NT2/D1 (cell line): ENCODE measurements at regions not wholly inside any gene's neighbourhood (a gene's known extent, or its start where the extent isn't known, plus 50 kb on each side); places are given as distances from the start of the nearest gene placed in this dataset.
"Not testable (repeated sequence)": the region's sequence is repeated elsewhere in the genome, so short reads cannot be mapped to it uniquely, and the experiment has no call there.

Experiments used
- DNase-seq: peaks from one replicate; pipeline ENCODE4 v3.0.0-alpha.2; 2011; ENCODE audit warnings: low read depth, low spot score
- H3K27me3 ChIP-seq: 2 replicates; pipeline ENCODE4 v1.6.0; 2011; ENCODE audit warnings: mild to moderate bottlenecking; ENCODE audit not compliant: insufficient read length, insufficient read depth
- H3K36me3 ChIP-seq: 2 replicates; pipeline ENCODE4 v1.6.1; 2011; ENCODE audit warnings: mild to moderate bottlenecking, low read length, mixed read lengths; ENCODE audit not compliant: insufficient read depth, insufficient read length
- H3K4me1 ChIP-seq: 2 replicates; pipeline ENCODE4 v1.5.1; 2011; ENCODE audit not compliant: insufficient read depth, insufficient read length
- H3K4me3 ChIP-seq: 2 replicates; pipeline ENCODE4 v1.5.1; 2011; ENCODE audit warnings: low read depth; ENCODE audit not compliant: insufficient read length
- H3K9ac ChIP-seq: 2 replicates; pipeline ENCODE4 v1.6.0; 2011; ENCODE audit warnings: low read depth; ENCODE audit not compliant: insufficient read length
- H3K9me3 ChIP-seq: 2 replicates; pipeline ENCODE4 v1.5.1; 2011; ENCODE audit warnings: mild to moderate bottlenecking, low read length; ENCODE audit not compliant: insufficient read depth
- SUZ12 ChIP-seq: IDR thresholded peaks from 2 replicates; pipeline ENCODE4 v1.6.1; 2011; ENCODE audit not compliant: insufficient read length, insufficient read depth; ENCODE audit errors: extremely low read depth
- YY1 ChIP-seq: IDR thresholded peaks from 2 replicates; pipeline ENCODE4 v1.6.1; 2011; ENCODE audit not compliant: insufficient read length, insufficient read depth
- ZNF274 ChIP-seq: IDR thresholded peaks from 2 replicates; pipeline ENCODE4 v1.6.1; 2011; ENCODE audit warnings: mild to moderate bottlenecking, low read depth, low read length

DNA sequence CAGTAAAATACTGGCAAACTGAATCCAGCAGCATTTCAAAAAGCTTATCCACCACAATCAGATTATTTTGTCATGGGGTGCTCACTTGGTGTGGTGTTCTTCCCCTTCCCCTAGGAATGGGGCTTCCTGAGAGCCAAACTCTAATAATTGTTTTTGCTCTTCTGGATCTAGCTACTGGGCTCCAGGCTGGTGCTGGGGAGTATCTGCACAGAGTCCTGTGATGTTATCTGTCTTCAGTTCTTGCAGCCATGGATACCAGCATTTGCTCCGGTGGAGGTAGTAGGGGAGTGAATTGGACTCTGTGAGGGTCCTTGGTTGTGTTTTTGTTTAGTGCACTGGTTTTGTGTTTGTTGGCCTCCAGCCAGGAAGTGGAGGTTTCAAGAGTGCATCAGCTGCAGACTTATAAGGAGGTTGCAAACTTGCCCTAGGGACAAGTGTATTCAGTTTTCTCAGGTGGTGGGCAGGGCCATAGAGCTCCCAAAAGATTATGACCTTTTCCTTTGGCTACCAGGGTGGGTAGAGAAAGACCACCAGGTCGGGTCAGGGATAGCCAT lies 308.5 kb upstream of the MAGI2 start:
- DNase-seq = no peak
- H3K27me3 ChIP-seq = no peaks in the 10 kb centered on the region
- no peaks in the 10 kb centered on the region for H3K36me3 ChIP-seq
- no peak overlapping the region for H3K4me3 ChIP-seq
- no peaks in the 10 kb centered on the region for H3K4me1 ChIP-seq
- H3K9ac ChIP-seq = no peak overlapping the region
- TF ChIP-seq YY1 = no peak
- no peak for TF ChIP-seq SUZ12
- TF ChIP-seq ZNF274 = no peak
- H3K9me3 ChIP-seq = no peaks in the 10 kb centered on the region

DNA sequence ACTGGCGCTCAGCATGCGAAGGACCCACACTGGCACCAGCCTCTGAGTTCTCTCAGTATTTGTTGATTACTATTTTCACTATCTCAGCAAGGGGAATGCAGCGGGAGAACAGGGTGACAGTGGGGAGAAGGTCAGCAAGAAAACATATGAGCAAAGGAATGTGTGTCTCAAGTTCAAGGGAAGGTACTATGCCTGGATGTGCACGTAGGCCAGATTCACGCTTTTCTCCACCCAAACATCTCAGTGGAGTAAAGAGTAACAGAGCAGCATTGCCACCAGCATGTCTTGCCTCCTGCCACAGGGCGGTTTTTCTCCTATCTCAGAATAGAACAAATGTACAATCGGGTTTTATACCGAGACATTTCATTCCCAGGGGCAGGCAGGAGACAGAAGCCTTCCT lies 297.5 kb upstream of the MAGI2 start:
- not testable (repeated sequence) for H3K4me1 ChIP-seq, H3K36me3 ChIP-seq, DNase-seq, H3K4me3 ChIP-seq, H3K27me3 ChIP-seq, H3K9me3 ChIP-seq, H3K9ac ChIP-seq

- DNase-seq = no peak
- Histone ChIP-seq H3K4me3 (no peak overlapping the region), H3K36me3 (no peaks in the 10 kb centered on the region), H3K9ac (no peak overlapping the region), H3K4me1 (no peaks in the 10 kb centered on the region), H3K9me3 (no peaks in the 10 kb centered on the region), H3K27me3 (no peaks in the 10 kb centered on the region)
- no peak for TF ChIP-seq ZNF274
- no peak for TF ChIP-seq SUZ12
- no peak for TF ChIP-seq YY1
These were observed 296.4 kb upstream of the MAGI2 start for GRCh38 chr7:79749856-79750255.

DNA sequence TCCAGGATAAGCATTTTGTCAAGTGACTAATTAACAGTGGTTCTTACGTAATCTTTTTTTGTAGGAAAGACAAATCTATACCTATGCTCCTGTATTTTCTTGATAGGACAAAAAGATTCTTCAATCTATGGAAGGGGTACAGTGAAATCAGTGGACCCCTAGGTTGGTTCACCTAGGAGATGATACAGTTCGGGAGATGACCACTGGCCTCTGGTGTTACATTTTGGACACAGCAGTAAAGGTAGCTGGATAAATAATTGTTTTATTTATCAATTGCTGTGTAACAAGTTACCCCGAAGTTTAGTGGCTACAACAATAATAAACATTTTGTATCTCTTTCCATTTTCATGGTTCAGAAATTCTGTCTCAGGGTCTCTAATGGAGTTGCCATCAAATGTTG lies 288.2 kb upstream of the MAGI2 start:
- no peak overlapping the region for H3K9ac ChIP-seq
- no peak overlapping the region for H3K4me3 ChIP-seq
- H3K36me3 ChIP-seq = no peaks in the 10 kb centered on the region
- H3K9me3 ChIP-seq = no peaks in the 10 kb centered on the region
- DNase-seq = no peak
- TF ChIP-seq SUZ12 = no peak
- no peak for TF ChIP-seq YY1
- no peak for TF ChIP-seq ZNF274
- no peaks in the 10 kb centered on the region for H3K27me3 ChIP-seq
- no peaks in the 10 kb centered on the region for H3K4me1 ChIP-seq

GRCh38 chr7:79740076-79740475 lies 286.6 kb upstream of the MAGI2 start:
- H3K4me1 ChIP-seq = no peaks in the 10 kb centered on the region

DNA sequence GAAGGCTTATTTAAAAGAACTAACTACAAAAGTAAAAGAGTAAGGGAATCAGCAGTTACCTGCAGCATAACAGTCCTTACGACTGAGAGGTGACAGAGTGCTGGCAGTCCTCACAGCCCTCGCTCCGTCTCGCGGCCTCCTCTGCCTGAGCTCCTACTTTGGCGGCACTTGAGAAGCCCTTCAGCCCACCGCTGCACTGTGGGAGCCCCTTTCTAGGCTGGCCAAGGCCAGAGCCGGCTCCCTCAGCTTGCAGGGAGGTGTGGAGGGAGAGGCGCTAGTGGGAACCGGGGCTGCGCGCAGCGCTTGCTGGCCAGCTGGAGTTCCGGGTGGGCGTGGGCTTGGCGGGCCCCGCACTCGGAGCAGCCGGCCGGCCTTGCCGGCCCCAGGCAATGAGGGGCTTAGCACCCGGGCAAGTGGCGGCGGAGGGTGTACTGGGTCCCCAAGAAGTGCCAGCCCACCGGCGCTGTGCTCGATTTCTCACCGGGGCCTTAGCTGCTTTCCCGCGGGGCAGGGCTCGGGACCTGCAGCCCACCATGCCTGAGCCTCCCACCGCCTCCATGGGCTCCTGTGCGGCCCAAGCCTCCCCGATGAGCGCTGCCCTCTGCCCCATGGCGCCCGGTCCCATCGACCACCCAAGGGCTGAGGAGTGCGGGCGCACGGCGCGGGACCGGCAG lies 285.7 kb upstream of the MAGI2 start:
- not testable (repeated sequence) for DNase-seq, H3K36me3 ChIP-seq, H3K9ac ChIP-seq, H3K4me1 ChIP-seq, H3K4me3 ChIP-seq, H3K27me3 ChIP-seq, H3K9me3 ChIP-seq

More at GRCh38 chr7:79740076-79740475, 286.6 kb upstream of the MAGI2 start:
- Histone ChIP-seq H3K4me3 (no peak overlapping the region), H3K9ac (no peak overlapping the region), H3K36me3 (no peaks in the 10 kb centered on the region), H3K9me3 (no peaks in the 10 kb centered on the region), H3K27me3 (no peaks in the 10 kb centered on the region)
- no peak for TF ChIP-seq YY1
- no peak for TF ChIP-seq ZNF274
- TF ChIP-seq SUZ12 = no peak
- no peak for DNase-seq

- Histone ChIP-seq H3K9me3 (no peaks in the 10 kb centered on the region), H3K9ac (no peak overlapping the region), H3K36me3 (no peaks in the 10 kb centered on the region), H3K4me1 (no peaks in the 10 kb centered on the region), H3K27me3 (no peaks in the 10 kb centered on the region), H3K4me3 (no peak overlapping the region)
- DNase-seq = no peak
- TF ChIP-seq YY1 (no peak), ZNF274 (no peak)
These were observed 283.0 kb upstream of the MAGI2 start for GRCh38 chr7:79736418-79736817.

- H3K9me3 ChIP-seq = no peaks in the 10 kb centered on the region
- H3K9ac ChIP-seq = no peak overlapping the region
- no peaks in the 10 kb centered on the region for H3K4me1 ChIP-seq
- no peaks in the 10 kb centered on the region for H3K36me3 ChIP-seq
- H3K4me3 ChIP-seq = no peak overlapping the region
- TF ChIP-seq SUZ12 (no peak), YY1 (no peak), ZNF274 (no peak)
- no peaks in the 10 kb centered on the region for H3K27me3 ChIP-seq
- no peak for DNase-seq
These were observed 281.5 kb upstream of the MAGI2 start for GRCh38 chr7:79735012-79735411.
